ENCODE measurements at regions not wholly inside any gene's neighbourhood (a gene's known extent, or its start where the extent isn't known, plus 50 kb on each side); places are given as distances from the start of the nearest gene placed in this dataset.

DNA sequence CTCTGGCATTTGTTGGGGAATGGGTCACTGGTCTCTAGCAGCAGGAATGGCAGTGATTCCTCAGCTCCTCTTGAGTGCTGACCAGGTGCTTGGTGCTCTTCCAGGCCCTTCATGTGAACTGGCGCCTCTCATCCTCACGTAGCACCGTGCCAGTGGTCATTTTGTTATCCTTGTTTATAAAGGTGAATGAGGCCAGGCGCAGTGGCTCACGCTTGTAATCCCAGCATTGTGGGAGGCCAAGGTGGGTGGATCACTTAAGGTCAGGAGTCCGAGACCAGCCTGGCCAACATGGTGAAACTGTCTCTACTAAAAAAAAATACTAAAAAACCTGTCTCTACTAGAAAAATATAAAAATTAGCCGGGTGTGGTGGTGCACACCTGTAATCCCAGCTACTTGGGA lies 301.3 kb downstream of the QKI start:
- TF ChIP-seq, protein P1, sequence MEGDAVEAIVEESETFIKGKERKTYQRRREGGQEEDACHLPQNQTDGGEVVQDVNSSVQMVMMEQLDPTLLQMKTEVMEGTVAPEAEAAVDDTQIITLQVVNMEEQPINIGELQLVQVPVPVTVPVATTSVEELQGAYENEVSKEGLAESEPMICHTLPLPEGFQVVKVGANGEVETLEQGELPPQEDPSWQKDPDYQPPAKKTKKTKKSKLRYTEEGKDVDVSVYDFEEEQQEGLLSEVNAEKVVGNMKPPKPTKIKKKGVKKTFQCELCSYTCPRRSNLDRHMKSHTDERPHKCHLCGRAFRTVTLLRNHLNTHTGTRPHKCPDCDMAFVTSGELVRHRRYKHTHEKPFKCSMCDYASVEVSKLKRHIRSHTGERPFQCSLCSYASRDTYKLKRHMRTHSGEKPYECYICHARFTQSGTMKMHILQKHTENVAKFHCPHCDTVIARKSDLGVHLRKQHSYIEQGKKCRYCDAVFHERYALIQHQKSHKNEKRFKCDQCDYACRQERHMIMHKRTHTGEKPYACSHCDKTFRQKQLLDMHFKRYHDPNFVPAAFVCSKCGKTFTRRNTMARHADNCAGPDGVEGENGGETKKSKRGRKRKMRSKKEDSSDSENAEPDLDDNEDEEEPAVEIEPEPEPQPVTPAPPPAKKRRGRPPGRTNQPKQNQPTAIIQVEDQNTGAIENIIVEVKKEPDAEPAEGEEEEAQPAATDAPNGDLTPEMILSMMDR (IDR thresholded peaks at IDR 0.05): no peak
- no peak for TF ChIP-seq POLR2A (IDR thresholded peaks at IDR 0.05)
